ENCODE measurements at regions not wholly inside any gene's neighbourhood (a gene's known extent, or its start where the extent isn't known, plus 50 kb on each side); places are given as distances from the start of the nearest gene placed in this dataset.

DNA sequence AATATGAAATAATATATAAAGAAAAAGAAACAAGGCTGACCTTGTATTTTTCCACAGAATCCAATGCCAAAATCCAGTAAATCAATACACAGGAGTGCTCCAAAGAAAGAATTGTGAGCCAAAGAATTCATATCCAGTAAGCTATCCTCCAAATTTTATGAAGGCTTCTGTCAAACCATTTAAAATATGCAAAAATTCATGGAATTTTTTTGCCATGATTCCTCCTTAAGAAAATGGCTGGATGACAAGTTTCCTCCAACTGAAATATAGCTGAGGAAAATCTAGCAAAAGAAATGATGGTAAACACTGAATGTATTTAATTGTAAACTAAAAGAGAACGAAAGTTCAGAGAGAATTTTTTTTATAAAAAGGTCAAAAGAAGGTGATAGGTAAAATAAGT is 290.3 kb downstream of the UBE3D start:
- H3K4me3 ChIP-seq (replicated peaks; ENCODE audit: low read depth, low read length), result no peak overlapping the region
- TF ChIP-seq, protein P1, sequence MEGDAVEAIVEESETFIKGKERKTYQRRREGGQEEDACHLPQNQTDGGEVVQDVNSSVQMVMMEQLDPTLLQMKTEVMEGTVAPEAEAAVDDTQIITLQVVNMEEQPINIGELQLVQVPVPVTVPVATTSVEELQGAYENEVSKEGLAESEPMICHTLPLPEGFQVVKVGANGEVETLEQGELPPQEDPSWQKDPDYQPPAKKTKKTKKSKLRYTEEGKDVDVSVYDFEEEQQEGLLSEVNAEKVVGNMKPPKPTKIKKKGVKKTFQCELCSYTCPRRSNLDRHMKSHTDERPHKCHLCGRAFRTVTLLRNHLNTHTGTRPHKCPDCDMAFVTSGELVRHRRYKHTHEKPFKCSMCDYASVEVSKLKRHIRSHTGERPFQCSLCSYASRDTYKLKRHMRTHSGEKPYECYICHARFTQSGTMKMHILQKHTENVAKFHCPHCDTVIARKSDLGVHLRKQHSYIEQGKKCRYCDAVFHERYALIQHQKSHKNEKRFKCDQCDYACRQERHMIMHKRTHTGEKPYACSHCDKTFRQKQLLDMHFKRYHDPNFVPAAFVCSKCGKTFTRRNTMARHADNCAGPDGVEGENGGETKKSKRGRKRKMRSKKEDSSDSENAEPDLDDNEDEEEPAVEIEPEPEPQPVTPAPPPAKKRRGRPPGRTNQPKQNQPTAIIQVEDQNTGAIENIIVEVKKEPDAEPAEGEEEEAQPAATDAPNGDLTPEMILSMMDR (IDR thresholded peaks at IDR 0.05; ENCODE audit: low read depth, low read length, missing control alignments), result no peak
- no peak for DNase-seq (ENCODE audit: extremely low read depth, low read depth)

DNA sequence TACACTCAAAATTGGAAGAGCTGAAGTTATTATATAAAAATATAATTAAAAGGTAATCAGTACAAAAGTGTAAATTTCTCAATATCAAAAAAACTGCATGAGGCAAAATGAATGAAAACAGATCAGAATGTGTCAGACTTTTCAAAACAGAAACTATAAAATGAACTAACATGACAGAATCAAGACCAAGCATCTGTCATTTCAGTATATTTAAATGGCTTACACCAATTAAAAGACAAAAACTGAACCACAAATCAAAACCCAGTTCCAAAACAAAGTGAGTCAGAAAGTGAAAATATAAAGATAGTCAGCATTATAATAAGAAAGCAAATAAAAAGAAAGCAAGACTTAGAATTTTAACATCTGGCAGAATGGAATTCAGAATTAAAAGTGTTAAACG is 289.7 kb downstream of the UBE3D start:
- TF ChIP-seq, protein P1 (IDR thresholded peaks at IDR 0.05; ENCODE audit: low read depth, low read length, missing control alignments), result no peak
- DNase-seq (ENCODE audit: extremely low read depth, low read depth), result no peak
- no peak overlapping the region for H3K4me3 ChIP-seq (replicated peaks; ENCODE audit: low read depth, low read length)

DNA sequence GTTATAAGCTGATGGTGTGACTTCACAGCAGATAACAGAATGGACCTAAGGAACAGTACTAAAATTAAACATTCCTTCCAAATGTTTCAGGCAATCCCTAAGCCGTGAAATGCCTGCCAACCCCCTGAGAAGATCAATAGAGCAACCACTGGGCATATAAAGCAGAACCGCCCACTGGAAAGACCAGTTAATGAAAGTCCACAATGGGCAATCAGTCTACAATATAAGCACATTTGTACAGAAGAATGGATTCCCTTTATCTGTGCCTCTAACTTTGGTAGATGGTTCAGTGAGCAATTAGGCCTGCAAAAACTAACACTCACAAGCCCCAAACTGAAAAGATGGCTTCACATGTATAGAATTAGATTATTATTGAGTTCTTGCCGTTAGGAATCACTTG is 286.6 kb downstream of the UBE3D start:
- TF ChIP-seq, protein P1 (IDR thresholded peaks at IDR 0.05; ENCODE audit: low read depth, low read length, missing control alignments), result no peak

DNA sequence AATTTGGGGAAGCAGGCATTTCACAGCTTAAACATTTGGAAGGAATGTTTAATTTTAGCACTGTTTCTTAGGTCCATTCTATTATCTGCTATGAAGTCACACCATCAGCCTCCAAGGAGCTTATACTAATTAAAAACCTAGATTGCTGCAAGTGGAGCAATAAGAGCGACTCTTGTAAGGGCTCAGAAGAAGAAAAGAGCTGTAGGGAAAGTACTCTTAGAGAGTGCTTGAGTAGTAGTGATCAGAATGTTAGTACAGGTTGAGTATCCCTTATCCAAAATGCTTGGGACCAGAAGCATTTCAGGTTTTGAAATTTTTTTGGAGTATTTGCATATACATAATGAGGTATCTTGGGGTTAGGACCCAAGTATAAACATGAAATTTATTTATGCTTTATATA is 285.3 kb downstream of the UBE3D start:
- no peak for DNase-seq (ENCODE audit: extremely low read depth, low read depth)
- H3K4me3 ChIP-seq (replicated peaks; ENCODE audit: low read depth, low read length), result no peak overlapping the region
- TF ChIP-seq, protein P1 (IDR thresholded peaks at IDR 0.05; ENCODE audit: low read depth, low read length, missing control alignments), result no peak

More for the DNA sequence above, 286.6 kb downstream of the UBE3D start:
- H3K4me3 ChIP-seq (replicated peaks; ENCODE audit: low read depth, low read length), result no peak overlapping the region
- no peak for DNase-seq (ENCODE audit: extremely low read depth, low read depth)

DNA sequence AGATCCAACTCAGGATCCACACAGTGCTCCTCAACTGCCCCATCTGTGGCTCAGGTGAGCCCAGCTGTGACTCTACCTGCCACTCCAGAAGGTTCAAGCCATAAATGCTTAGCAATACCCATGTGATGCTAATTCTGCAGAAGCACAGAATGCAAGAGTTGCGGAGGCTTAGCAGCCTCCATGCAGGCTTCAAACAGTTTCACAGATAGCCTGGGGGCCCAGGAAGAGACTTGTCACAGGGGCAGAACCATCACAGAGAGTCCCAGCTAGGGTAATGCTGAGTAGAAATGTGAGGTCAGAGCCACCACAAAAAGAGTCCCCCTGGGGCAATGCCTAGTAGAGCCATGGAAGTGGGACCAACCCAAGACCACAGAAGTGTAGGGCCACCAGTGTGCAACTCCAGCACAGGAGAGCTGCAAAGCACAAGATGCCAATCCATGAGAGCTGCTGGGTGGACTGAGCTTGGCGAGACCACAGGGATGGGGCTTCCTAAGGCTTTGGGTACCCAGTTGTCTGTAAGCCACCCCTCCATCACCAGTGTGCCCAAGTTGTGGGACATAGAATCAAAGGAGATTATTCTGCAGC is 283.9 kb downstream of the UBE3D start:
- no peak overlapping the region for H3K4me3 ChIP-seq (replicated peaks; ENCODE audit: low read depth, low read length)
- TF ChIP-seq, protein P1 (IDR thresholded peaks at IDR 0.05; ENCODE audit: low read depth, low read length, missing control alignments), result no peak
- no peak for DNase-seq (ENCODE audit: extremely low read depth, low read depth)

DNA sequence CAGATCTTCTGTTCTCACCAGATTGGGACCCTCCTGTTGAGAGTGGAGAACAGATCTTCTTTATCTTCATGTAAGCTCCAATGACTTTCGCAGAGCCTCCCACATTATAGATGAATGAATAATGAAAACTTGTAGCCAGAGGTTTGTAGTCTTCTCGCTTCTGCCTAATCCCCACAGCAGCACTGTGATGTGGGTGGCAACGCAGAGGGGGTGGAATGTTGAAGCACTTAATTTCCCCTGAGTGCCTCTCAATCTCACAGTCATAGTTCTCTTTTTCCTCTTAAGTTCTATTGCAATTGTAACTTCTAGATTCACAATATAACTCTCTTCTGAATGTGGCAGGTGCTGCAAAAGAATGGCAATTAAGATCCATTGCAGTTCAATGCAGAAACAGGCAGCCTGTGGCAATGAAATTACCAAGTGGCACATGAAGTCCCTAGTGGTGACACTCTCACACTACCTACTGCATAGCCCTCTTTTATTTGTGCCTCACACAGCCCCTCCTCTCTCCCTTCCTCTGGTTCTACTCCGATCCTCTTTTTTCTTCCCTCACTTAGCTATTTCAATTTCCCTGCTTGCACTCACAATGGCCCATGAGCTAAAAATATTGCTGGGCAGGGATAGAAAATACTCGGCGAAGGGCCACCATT is 281.9 kb downstream of the UBE3D start:
- TF ChIP-seq, protein P1 (IDR thresholded peaks at IDR 0.05; ENCODE audit: low read depth, low read length, missing control alignments), result peak; percentile 21
- no peak for DNase-seq (ENCODE audit: extremely low read depth, low read depth)
- no peak overlapping the region for H3K4me3 ChIP-seq (replicated peaks; ENCODE audit: low read depth, low read length)

All from HFF-Myc (cell line).